GM21367 (cell line): ENCODE measurements at regions not wholly inside any gene's neighbourhood (a gene's known extent, or its start where the extent isn't known, plus 50 kb on each side); places are given as distances from the start of the nearest gene placed in this dataset.
"Not testable (repeated sequence)": the region's sequence is repeated elsewhere in the genome, so short reads cannot be mapped to it uniquely, and the experiment has no call there.

Experiments used
- ATAC-seq: cut with Tn5 transposase; IDR thresholded peaks from one replicate; pipeline ENCODE4 v1.9.1; 2021; ENCODE audit not compliant: unreplicated experiment

DNA sequence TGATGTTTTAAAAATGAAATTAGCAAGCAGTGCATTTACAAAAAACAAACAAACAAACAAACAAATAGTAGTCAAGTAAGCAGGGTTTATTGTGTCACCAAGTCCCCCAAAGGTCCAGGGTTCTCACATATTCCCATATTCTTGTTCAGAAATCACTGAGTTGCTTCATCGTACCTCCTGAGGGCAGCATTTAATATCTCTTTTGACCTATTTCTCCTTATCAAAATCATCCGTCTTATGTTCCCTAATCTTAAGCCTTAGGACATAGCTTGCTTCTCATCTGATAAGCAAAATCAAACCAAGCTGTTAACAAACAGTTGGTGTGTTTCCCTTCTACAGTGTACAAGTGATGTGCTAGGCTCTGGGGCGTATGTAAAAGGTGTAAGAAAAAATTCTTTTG is 109.5 kb upstream of the MAN2A1 start:
- ATAC-seq = no peak

DNA sequence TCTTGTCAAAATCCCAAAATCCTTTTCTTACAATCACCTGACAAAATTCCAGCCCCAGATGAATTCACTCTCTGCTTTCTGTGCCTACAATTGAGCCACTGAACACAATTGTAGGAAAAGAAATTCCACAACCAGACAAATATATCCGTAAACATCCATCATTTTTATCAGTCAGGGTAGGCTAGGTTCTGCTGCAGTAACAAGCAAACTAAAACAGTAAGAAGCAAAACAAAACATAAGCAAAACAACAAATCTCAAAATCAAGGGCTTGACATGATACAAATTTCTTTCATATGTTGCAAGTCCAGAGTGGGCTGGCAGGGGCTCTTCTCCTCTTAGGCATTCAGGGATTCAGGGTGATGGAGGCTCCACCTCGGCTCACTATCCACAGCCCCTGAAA is 114.2 kb upstream of the MAN2A1 start:
- no peak for ATAC-seq

DNA sequence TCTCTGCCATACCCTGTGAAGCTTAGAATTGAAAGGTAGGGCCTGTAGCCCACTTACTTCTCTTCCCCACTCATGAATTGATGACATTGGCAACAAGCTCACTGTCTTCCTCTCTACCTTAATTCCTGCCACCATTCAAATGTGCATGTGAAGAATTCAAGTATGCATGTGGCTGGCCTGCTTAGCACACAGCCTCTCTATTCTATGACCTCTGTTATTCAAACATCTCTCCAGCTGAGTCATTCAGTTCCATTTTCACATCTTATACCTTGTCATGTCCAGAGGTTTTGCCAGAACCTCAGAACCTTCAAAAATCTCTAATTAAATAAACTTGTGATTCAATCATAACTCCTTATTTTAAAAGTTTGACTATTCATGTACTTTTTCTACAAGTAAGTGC is 114.7 kb upstream of the MAN2A1 start:
- no peak for ATAC-seq

DNA sequence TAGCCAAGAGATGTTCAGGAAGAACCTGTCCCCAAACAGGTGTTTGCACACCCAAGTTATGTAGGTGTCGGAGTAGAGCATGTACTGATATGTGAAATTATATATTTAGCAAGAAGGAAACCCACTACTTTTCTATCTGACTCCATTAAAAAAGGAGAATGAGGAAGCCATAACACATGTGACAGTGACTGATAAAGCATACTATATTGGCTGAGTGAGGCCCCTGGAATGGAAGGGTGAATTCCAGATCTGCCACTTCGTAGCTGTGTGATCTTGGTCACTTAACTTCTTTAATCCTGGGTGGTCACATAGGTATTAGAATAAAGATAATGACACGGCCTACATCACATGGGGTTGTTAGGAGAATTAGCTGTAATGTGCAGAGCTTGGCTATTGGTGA is 116.0 kb upstream of the MAN2A1 start:
- ATAC-seq = no peak

DNA sequence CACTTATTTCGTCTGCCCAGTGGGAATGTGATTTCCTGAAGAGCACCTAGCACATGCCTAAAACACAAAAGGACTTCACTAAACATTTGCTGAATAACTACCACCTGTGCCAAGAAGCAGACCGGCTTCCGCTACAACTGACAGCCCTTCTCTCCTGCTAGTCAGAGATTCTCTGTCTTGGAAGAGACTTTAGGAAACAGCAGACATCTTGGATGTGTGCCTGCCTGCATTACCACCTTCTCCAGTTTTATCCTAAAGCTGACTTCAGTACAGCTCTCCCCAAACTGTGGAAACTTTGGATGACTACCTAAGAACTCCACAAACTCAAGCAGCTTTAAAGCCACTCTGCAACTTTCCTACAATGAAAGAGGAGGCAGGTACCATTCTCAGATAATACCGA is 116.5 kb upstream of the MAN2A1 start:
- ATAC-seq = no peak

DNA sequence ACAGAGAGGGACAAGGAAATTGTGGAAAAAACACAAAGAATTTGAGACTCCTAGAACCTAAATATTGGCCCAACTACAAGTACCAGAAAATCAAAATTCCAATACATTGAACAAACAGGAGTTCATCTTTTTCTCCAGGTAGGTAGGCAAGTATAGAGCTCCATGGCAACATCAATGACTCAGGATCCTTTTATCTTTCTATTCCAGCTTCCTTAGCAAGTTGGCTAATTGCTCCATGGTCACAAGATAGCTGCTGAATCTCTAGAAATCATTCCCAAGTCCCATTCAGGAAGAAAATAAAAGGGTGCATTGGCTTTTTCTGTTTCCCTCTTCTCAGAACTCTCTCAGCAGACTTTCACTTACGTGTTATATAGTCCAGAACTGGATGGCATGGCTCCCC is 117.9 kb upstream of the MAN2A1 start:
- no peak for ATAC-seq

DNA sequence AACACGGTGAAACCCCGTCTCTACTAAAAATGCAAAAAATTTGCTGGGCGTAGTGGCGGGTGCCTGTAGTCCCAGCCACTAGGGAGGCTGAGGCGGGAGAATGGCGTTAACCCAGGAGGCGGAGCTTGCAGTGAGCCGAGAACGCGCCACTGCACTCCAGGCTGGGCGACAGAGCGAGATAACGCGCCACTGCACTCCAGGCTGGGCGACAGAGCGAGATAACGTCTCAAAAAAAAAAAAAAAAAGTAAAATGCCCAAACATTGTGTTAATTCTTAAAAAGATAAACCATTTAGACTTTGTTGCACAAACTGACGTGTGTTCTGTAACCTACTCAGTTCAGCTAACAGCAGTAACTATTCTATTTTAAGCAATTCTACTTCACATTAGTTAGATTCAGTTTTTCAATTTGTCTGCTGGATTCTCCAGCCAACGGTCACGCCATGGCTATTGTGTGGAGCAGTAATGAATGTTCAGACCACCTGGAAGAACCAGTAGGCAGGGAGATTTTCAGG is 119.3 kb upstream of the MAN2A1 start:
- no peak for ATAC-seq

DNA sequence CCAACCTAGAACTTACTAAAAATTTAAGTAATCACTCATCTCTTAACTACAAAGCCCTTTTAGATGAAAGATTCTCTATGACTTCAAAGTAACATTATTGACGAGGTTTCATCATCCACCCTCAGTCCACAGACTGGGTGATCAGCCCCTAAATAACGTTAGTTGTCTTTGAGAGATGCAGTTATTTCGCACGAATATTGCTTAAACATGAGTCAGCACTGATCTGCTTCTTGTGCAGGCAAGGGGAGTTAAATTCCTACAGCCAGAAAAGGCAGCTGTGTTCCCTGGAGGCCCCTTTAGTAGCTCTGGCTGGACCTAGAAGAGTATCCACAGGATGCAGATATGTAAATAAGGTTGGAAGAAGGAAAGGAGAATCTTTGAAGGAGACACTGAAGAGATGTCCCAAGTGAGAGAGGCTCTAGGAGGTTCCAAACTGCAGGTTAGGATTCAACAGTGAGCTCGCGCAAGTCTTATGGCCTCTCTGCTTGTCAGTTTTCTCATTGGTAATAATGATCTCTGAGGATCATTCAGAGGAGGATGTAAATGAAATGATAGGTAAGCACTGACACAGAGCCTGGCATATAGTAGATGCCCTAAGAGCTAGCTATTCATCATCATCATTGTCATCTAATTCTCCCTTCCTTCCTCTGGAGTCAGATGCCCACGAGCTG is 122.2 kb upstream of the MAN2A1 start:
- ATAC-seq = no peak

DNA sequence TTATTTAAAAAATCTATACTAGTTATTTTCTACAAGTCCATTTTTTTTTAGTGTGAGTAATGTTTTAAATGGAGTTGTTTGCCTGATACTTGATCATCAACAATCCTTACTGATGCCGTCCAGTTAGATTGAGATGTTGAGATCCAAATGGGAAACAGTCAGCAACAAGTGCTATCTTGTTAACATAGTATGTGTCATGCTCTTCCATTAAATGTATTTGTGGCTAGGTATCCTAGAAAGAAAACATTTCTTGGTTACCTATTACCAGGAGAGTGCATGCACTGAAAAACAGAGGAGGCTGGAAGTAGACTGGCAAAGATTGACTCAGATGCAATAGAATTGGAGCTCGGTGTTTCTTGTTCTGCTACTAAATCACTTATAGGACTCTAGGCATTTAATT is 123.4 kb upstream of the MAN2A1 start:
- no peak for ATAC-seq

DNA sequence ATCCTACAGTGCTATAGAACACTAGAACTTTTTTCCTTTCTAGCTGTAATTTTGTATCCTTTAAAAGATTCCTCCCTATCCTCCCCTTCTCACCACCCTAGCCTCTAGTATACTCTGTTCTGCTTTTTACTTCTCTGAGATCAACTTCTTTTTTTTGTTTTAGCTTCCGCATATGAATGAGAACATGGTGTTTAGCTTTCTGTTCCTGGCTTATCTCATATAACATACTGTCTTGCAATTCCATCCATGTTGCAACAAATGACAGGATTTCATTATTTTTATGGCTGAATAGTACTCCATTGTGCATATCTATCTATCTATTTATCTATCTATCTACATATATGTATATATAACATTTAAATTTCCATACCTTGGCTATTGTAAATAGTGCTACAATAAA is 126.0 kb upstream of the MAN2A1 start:
- ATAC-seq = no peak

DNA sequence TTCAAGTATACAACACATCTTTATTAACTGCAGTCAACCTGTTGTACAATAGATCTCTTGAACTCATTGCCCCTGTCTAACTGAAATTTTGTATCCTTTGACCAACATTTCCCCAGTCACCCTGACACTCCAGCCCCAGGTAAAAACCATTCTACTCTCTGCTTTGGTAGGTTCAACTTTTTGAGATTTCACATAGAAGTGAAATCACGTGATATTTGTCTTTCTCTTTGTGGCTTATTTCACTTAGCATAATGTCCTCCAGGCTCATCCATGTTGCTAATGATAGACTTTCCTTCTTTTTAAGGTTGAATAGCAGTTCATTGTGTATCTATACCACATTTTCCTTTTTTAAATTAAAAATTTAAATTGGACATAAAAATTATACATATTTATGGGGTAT is 126.5 kb upstream of the MAN2A1 start:
- no peak for ATAC-seq

DNA sequence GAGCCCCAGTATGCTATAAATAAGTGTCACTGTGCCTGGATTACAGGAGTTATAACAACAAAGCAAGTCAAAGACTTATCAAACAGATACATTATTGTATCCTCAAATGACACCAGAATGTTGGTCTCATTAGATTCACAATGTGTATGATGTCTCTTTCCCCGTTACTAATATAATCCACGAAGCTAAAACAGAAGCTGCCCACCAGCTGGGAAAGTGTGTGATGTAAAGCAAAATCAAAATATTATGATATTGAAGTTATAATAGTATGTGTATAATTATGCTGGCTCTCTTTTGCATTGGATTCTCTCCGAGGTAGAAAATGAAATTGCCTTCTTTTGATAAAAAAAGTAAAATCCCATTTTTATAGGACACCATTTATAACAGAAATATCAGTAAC is 127.3 kb upstream of the MAN2A1 start:
- ATAC-seq = no peak

DNA sequence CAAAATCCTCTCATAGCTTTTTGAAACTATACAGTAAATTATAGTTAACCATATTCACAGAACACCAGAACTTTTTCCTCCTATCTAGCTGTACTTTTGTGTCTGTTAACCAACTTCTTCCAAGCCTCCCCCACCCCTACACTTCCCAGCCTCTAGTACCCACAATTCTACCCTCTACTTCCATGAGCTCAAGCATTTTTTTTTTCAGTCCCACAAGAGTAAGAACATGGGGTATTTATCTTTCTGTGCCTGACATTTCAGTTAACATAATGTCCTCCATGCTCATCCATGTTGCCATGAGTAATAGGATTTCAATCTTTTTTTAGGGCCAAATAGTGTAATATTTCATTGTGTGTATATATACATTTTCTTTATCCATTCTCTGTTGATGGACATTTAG is 128.3 kb upstream of the MAN2A1 start:
- no peak for ATAC-seq

DNA sequence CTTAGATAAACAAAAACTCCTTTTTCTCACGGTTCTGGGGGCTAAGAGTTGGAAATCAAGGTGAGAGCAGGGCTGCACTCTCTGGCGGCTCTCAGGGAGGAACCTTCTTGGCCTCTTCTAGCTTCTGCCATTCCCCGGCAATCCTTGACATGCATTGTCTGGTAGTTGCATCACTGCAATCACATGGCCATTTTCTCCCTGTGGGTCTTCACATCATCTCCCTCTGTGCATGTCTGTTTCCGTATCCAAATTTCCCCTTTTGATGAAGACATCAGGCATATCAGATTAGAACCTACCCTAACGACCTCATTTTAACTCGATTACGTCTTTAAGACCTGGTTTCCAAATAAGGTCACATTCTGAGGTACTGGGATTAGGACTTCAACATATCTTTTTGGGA is 129.2 kb upstream of the MAN2A1 start:
- no peak for ATAC-seq

DNA sequence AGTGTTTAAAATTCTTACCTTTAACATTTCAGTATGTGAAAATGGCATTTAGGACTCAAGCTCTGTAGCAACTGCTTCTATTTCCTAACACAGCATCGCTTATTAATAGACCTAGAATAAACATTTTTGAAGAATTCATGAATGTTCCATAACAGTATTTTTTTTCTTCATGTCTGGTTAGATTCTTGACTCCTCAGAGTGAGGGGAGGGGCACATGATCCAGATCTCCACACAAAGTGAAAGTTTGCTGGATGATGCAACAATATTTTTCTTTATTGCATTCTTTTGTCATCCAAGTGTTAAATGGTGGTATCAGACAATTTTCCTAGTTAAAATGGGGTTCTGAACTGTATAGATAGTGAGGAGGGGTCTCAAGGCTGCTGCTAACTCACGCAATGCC is 130.8 kb upstream of the MAN2A1 start:
- no peak for ATAC-seq

DNA sequence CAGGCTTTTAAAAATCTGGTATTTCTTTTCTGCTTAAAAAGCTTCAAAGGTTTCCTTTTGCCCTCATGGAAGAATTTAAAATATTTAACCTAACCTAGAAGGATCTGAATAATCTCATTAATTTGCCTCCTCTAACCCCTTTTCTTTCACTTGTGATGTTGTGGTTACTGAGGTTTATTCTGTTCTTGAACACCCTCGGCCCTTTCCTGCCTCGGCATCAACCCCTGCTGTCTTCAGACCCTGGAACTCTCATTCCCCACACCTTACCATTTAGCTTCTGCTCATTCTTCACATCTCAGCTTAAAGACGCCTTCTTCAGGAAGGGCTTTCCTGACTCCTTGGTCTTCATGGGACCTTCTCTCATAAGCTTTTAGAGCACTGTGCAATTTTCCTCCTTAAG is 131.4 kb upstream of the MAN2A1 start:
- ATAC-seq = no peak

DNA sequence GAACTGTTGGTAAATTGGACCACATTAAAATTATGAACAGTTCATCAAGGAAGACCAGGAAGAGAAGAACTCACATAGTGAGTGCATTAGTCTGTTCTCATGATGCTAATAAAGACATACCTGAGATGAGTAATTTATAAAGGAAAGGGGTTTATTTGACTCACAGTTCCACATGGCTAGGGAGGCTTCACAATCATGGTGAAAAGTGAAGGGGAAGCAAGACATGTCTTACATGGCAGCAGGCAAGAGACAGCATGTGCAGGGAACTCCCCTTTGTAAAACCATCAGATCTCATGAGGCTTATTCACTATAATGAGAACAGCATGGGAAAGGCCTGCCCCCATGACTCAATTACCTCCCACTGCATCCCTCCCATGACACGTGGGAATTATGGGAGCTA is 135.9 kb upstream of the MAN2A1 start:
- ATAC-seq = no peak

DNA sequence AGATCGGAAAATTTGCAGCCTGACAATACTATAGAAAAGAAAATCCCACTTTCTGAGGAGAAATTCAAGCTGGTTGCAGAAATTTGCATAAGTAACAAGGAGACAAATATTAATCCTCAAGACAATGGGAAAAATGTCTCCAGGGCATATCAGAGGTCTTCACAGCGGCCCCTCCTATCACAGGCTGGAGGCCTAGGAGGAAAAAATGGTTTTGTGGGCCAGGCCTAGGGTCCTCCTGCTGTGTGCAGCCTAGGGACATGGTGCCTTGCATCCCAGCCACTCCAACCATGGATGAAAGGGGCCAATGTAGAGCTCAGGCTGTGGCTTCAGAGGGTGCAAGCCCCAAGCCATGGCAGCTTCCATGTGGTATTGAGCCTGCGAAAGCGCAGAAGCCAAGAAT is 138.5 kb upstream of the MAN2A1 start:
- not testable (repeated sequence) for ATAC-seq

DNA sequence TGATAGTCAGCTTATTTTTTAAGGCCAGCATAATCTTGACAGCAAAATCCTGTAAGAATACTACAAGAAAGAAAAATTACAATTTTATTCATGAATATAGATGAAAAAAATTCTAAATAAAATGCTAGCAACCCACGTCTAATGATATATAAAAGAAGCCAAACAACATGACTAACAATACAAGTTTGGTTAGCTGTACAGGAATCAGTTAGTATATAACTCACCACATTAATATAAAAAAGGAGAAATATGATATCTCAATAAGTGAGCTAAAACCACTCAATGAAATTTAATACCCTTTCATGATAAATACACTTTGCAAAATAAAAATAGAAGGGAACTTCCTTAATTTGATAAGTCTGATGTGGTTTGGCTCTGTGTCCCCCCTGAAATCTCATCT is 139.7 kb upstream of the MAN2A1 start:
- no peak for ATAC-seq

DNA sequence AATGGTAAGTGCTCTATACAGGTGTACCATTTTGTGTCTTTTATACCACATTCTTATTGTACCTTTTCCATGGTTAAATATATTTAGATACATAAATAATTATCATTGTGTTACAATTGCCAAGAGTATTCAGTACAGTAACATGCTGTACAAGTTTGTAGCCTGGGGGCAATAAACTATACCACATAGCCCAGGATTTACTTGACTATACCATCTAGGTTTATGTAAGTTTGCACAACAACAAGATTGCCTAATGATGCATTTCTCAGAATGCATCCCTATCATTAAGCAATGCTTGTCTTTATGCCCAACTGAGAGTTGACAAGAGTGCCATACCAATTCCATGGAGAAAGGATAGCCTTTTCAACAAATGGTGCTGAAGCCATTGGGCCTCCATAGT is 136.7 kb upstream of the PJA2 start:
- ATAC-seq = no peak

DNA sequence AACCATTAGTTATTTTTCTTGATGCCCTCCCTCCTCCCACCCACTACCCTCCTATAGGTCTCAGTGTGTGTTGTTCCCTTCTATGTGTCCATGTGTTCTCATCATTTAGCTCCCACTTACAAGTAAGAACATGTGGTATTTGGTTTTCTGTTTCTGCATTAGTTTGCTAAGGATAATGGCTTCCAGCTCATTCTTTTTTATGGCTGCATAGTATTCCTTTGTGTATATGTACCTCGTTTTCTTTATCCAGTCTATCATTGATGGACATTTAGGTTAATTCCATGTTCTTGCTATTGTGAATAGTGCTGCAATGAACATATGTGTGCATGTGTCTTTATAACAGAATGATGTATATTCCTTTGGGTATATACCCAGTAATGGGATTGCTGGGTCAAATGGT is 135.1 kb upstream of the PJA2 start:
- ATAC-seq = not testable (repeated sequence)

DNA sequence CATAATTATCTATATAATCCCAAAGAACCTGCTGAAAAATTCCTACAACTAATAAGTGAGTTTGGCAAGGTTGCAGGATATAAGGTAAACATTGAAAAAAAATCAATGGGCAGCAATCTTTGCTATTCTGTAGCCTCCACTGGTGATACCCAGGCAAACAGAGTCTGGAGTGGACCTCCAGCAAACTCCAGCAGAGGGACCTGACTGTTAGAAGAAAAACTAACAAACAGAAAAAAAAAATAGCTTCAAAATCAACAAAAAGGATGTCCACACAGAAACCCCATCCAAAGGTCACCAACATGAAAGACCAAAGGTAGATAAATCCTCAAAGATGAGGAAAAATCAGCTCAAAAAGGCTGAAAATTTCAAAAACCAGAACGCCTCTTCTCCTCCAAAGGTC is 128.9 kb upstream of the PJA2 start:
- ATAC-seq = not testable (repeated sequence)

DNA sequence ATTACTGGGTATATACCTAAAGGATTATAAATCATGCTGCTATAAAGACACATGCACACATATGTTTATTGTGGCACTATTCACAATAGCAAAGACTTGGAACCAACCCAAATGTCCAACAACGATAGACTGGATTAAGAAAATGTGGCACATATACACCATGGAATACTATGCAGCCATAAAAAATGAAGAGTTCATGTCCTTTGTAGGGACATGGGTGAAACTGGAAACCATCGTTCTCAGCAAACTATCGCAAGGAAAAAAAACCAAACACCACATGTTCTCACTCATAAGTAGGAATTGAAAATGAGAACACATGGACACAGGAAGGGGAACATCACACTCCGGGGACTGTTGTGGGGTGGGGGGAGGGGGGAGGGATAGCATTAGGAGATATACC is 125.3 kb upstream of the PJA2 start:
- ATAC-seq = not testable (repeated sequence)
